GM12865 (cell line): ENCODE measurements at regions not wholly inside any gene's neighbourhood (a gene's known extent, or its start where the extent isn't known, plus 50 kb on each side); places are given as distances from the start of the nearest gene placed in this dataset.
"Not testable (repeated sequence)": the region's sequence is repeated elsewhere in the genome, so short reads cannot be mapped to it uniquely, and the experiment has no call there.

Experiments used
- DNase-seq: peaks from one replicate; pipeline ENCODE4 v3.0.0; 2010; ENCODE audit warnings: low read depth
- H3K4me3 ChIP-seq: 2 replicates; pipeline ENCODE4 v1.5.1; 2011; ENCODE audit warnings: mild to moderate bottlenecking, low read depth, low read length, control low read depth
- CTCF ChIP-seq: IDR thresholded peaks from 2 replicates; pipeline ENCODE4 v1.5.1; 2011; ENCODE audit warnings: low read length, control low read depth, low read depth, inconsistent platforms; ENCODE audit not compliant: insufficient read depth; ENCODE audit errors: missing control alignments

- DNase-seq = no peak
- TF ChIP-seq CTCF = no peak
- H3K4me3 ChIP-seq = no peak overlapping the region
These were observed 93.6 kb upstream of the PCED1B start for GRCh38 chr12:46985816-46986215.

GRCh38 chr12:46988122-46988521, 91.3 kb upstream of the PCED1B start:
- not testable (repeated sequence) for H3K4me3 ChIP-seq, DNase-seq

- TF ChIP-seq CTCF = no peak
- H3K4me3 ChIP-seq = no peak overlapping the region
These were observed 89.2 kb upstream of the PCED1B start for GRCh38 chr12:46990211-46990610.

GRCh38 chr12:46992051-46992450, 87.4 kb upstream of the PCED1B start:
- not testable (repeated sequence) for DNase-seq, H3K4me3 ChIP-seq

More at GRCh38 chr12:46990211-46990610, 89.2 kb upstream of the PCED1B start:
- DNase-seq = no peak

GRCh38 chr12:46998811-46999368, 80.5 kb upstream of the PCED1B start:
- H3K4me3 ChIP-seq = no peak overlapping the region
- no peak for TF ChIP-seq CTCF
- DNase-seq = no peak

- H3K4me3 ChIP-seq = no peak overlapping the region
- no peak for DNase-seq
- TF ChIP-seq CTCF = no peak
These were observed 74.8 kb upstream of the PCED1B start for GRCh38 chr12:47004634-47005033.

- H3K4me3 ChIP-seq = no peak overlapping the region
- no peak for TF ChIP-seq CTCF
- DNase-seq = no peak
These were observed 72.4 kb upstream of the PCED1B start for GRCh38 chr12:47007048-47007447.

- no peak overlapping the region for H3K4me3 ChIP-seq
- no peak for TF ChIP-seq CTCF
- no peak for DNase-seq
These were observed 66.9 kb upstream of the PCED1B start for GRCh38 chr12:47012552-47012951.
